ENCODE measurements at regions not wholly inside any gene's neighbourhood (a gene's known extent, or its start where the extent isn't known, plus 50 kb on each side); places are given as distances from the start of the nearest gene placed in this dataset.

GRCh38 chr17:437545-437944 lies 84.9 kb upstream of the RPH3AL start:
- Histone ChIP-seq H3F3A (replicated peaks; ENCODE audit: low read depth) (no peaks in the 10 kb centered on the region), H3K9me2 (ENCODE audit: insufficient read depth) (no peaks in the 10 kb centered on the region), H2AFZ (no peak overlapping the region), H3K79me2 (replicated peaks; ENCODE audit: insufficient read depth) (no peaks in the 10 kb centered on the region), H3K4me2 (no peak overlapping the region), H3K36me3 (ENCODE audit: insufficient read depth) (no peaks in the 10 kb centered on the region; the same call in 1 of the 2 replicates), H3K27me3 (ENCODE audit: insufficient read depth) (no peaks in the 10 kb centered on the region), H3K4me1 (ENCODE audit: insufficient read depth) (no peaks in the 10 kb centered on the region), H3K27ac (ENCODE audit: low read depth) (no peak overlapping the region), H4K20me1 (replicated peaks; ENCODE audit: insufficient read depth) (no peaks in the 10 kb centered on the region), H3K4me3 (no peak overlapping the region)
- H3K4me1 Mint-ChIP-seq, result peaks cover 3% of the 10 kb centered on the region; the same call in 1 of the 3 replicates
- H3K4me3 Mint-ChIP-seq, result no peak overlapping the region
- no peak overlapping the region for H3K27ac Mint-ChIP-seq
- H3K9me3 Mint-ChIP-seq, result peaks cover 26% of the 10 kb centered on the region
- peaks cover 5% of the 10 kb centered on the region for H3K27me3 Mint-ChIP-seq (ENCODE audit: insufficient read depth, low read depth, poor library complexity)
- TF ChIP-seq ZNF331 (CRISPR knock-in tag; IDR thresholded peaks at IDR 0.05; ENCODE audit: low read depth) (no peak), POLR2AphosphoS5 (IDR thresholded peaks at IDR 0.05; ENCODE audit: low read depth) (no peak), ZNF462 (CRISPR knock-in tag; IDR thresholded peaks at IDR 0.05) (no peak), CTCF (conservative IDR thresholded peaks at IDR 0.05; ENCODE audit: low read depth in 2 of 2) (no peak), NANOG (IDR thresholded peaks at IDR 0.05; ENCODE audit: borderline replicate concordance) (no peak), JUNB (IDR thresholded peaks at IDR 0.05; ENCODE audit: unreplicated experiment) (no peak), STAT1 (IDR thresholded peaks at IDR 0.05; ENCODE audit: unreplicated experiment) (no peak), EZH2phosphoT487 (IDR thresholded peaks at IDR 0.05; ENCODE audit: unreplicated experiment) (no peak), EZH2 (IDR thresholded peaks at IDR 0.05; ENCODE audit: low read depth, unreplicated experiment) (no peak), ZNF114 (CRISPR knock-in tag; IDR thresholded peaks at IDR 0.05) (no peak), REST (IDR thresholded peaks at IDR 0.05; ENCODE audit: unreplicated experiment) (no peak), CREB1 (CRISPR knock-in tag; IDR thresholded peaks at IDR 0.05; ENCODE audit: low read depth) (no peak), ETS1 (IDR thresholded peaks at IDR 0.05) (no peak)
- no peak for ATAC-seq
- no peak for DNase-seq (ENCODE audit: low spot score)
- H3K36me3 Mint-ChIP-seq (ENCODE audit: low read depth), result peaks cover 26% of the 10 kb centered on the region

Measured in GM23338 (cell line).